MM.1S (cell line): ENCODE measurements at regions not wholly inside any gene's neighbourhood (a gene's known extent, or its start where the extent isn't known, plus 50 kb on each side); places are given as distances from the start of the nearest gene placed in this dataset.

Source experiments
- EZH2 ChIP-seq: fragments of 300-600 bp; sonication (generic); optimal IDR thresholded peaks from 2 replicates; pipeline ENCODE3; 2017; ENCODE audit warnings: low read depth, mild to moderate bottlenecking, antibody characterized with exemption, low read length, mixed read lengths
- EZH2phosphoT487 ChIP-seq: fragments of 300-600 bp; sonication (generic); IDR thresholded peaks from 2 replicates; pipeline ENCODE4 v1.6.1; 2018; ENCODE audit warnings: antibody characterized with exemption, low read length
- TF ChIP-seq, protein P1 (sequence below): fragments of 300-600 bp; sonication (generic); IDR thresholded peaks from 2 replicates; pipeline ENCODE4 v1.5.1; 2016; ENCODE audit warnings: antibody characterized with exemption, low read length, mixed read lengths

DNA sequence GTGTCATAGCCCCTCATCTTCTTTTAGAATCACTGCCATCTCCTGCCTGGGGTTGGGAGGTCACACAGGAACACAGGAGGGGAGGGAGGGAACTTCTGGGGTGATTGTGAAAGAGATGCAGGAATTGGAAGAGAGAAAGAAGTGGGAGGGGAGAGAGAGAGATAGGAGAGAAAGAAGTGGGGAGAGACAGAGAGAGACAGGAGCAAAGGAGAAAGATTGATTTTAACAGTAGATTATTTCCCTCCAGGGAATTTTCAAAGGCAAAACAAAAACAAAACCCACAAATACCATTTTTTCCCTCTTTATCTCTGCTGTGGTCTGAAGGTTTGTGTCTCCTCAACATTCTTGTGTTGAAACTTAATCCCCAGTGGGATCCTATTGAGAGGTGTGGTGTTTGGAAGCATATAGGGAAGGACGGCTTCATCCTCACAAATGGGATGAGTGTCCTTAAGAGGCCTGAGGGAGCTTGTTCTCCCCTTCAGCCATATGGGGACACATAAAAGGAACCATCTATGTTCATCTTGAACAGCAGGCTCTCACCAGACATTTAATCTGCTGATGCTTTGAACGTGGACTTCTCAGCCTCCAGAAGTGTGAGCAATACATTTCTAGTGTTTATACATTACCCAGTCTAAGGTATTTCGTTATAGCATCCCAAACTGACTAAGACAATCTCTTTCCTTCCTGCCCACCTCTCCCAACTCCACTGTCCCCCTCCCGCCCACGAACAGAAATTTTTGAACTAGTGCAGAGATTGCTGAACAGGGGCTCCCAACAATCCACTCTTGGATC, 134.9 kb upstream of the MAX start:
- TF ChIP-seq EZH2 (no peak), EZH2phosphoT487 (no peak)
- TF ChIP-seq, protein P1, sequence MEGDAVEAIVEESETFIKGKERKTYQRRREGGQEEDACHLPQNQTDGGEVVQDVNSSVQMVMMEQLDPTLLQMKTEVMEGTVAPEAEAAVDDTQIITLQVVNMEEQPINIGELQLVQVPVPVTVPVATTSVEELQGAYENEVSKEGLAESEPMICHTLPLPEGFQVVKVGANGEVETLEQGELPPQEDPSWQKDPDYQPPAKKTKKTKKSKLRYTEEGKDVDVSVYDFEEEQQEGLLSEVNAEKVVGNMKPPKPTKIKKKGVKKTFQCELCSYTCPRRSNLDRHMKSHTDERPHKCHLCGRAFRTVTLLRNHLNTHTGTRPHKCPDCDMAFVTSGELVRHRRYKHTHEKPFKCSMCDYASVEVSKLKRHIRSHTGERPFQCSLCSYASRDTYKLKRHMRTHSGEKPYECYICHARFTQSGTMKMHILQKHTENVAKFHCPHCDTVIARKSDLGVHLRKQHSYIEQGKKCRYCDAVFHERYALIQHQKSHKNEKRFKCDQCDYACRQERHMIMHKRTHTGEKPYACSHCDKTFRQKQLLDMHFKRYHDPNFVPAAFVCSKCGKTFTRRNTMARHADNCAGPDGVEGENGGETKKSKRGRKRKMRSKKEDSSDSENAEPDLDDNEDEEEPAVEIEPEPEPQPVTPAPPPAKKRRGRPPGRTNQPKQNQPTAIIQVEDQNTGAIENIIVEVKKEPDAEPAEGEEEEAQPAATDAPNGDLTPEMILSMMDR, result no peak
